ENCODE measurements at regions not wholly inside any gene's neighbourhood (a gene's known extent, or its start where the extent isn't known, plus 50 kb on each side); places are given as distances from the start of the nearest gene placed in this dataset.
A peak's percentile ranks its signal among the peaks of the same experiment; 100 is the strongest.
"Not testable (repeated sequence)": the region's sequence is repeated elsewhere in the genome, so short reads cannot be mapped to it uniquely, and the experiment has no call there.

GRCh38 chr6:164108092-164108491 is 693.6 kb downstream of the QKI start:
- DNase-seq (ENCODE audit: low spot score): no peak

GRCh38 chr6:164107297-164107995 is 692.9 kb downstream of the QKI start:
- no peak for DNase-seq (ENCODE audit: low spot score)

- no peak for DNase-seq (ENCODE audit: low spot score)
Observed at GRCh38 chr6:164106345-164106769, 691.8 kb downstream of the QKI start.

- DNase-seq (ENCODE audit: low spot score): no peak
Observed at GRCh38 chr6:164105705-164106104, 691.2 kb downstream of the QKI start.

GRCh38 chr6:164104432-164104831 is 689.9 kb downstream of the QKI start:
- DNase-seq (ENCODE audit: low spot score): no peak

GRCh38 chr6:164102693-164103092 is 688.2 kb downstream of the QKI start:
- DNase-seq (ENCODE audit: low spot score): no peak

GRCh38 chr6:164101859-164102258 is 687.3 kb downstream of the QKI start:
- DNase-seq (ENCODE audit: low spot score): no peak

- DNase-seq (ENCODE audit: low spot score): no peak
Observed at GRCh38 chr6:164099269-164099865, 684.8 kb downstream of the QKI start.

GRCh38 chr6:164098857-164099267 is 684.3 kb downstream of the QKI start:
- no peak for DNase-seq (ENCODE audit: low spot score)

GRCh38 chr6:164097551-164098398 is 683.3 kb downstream of the QKI start:
- peak; percentile 51 for DNase-seq (ENCODE audit: low spot score)

- DNase-seq (ENCODE audit: low spot score): no peak
Observed at GRCh38 chr6:164097056-164097455, 682.5 kb downstream of the QKI start.

GRCh38 chr6:164095056-164095455 is 680.5 kb downstream of the QKI start:
- no peak for DNase-seq (ENCODE audit: low spot score)

- no peak for DNase-seq (ENCODE audit: low spot score)
Observed at GRCh38 chr6:164087870-164088269, 673.4 kb downstream of the QKI start.

- no peak for DNase-seq (ENCODE audit: low spot score)
Observed at GRCh38 chr6:164087211-164087610, 672.7 kb downstream of the QKI start.

GRCh38 chr6:164086076-164086887 is 671.8 kb downstream of the QKI start:
- peak; percentile 29 for DNase-seq (ENCODE audit: low spot score)

- DNase-seq (ENCODE audit: low spot score): peak; percentile 82
Observed at GRCh38 chr6:164085091-164086075, 670.9 kb downstream of the QKI start.

GRCh38 chr6:164079275-164079600 is 664.7 kb downstream of the QKI start:
- DNase-seq (ENCODE audit: low spot score): no peak

GRCh38 chr6:164078532-164079274 is 664.2 kb downstream of the QKI start:
- no peak for DNase-seq (ENCODE audit: low spot score)

- DNase-seq (ENCODE audit: low spot score): not testable (repeated sequence)
Observed at GRCh38 chr6:164076818-164077532, 662.5 kb downstream of the QKI start.

All from COLO829 (cell line).